H9 (cell line): ENCODE measurements at regions not wholly inside any gene's neighbourhood (a gene's known extent, or its start where the extent isn't known, plus 50 kb on each side); places are given as distances from the start of the nearest gene placed in this dataset.

ENCODE experiments used
- DNase-seq: peaks from one replicate; pipeline ENCODE4 v3.0.0-alpha.2; 2017
- H2AFZ ChIP-seq: one replicate; pipeline ENCODE4 v1.6.1; 2013; ENCODE audit warnings: mild to moderate bottlenecking, low read length, control low read depth, moderate library complexity
- H2AK5ac ChIP-seq: 2 replicates; pipeline ENCODE4 v1.6.1; 2013; ENCODE audit warnings: low read length, control low read depth, mixed read lengths; ENCODE audit not compliant: insufficient read length
- H2BK120ac ChIP-seq: one replicate; pipeline ENCODE4 v1.6.1; 2013; ENCODE audit warnings: low read depth, mild to moderate bottlenecking, low read length, control low read depth, inconsistent platforms; ENCODE audit not compliant: poor library complexity, severe bottlenecking
- H2BK12ac ChIP-seq: 2 replicates; pipeline ENCODE4 v1.6.1; 2013; ENCODE audit warnings: low read length, control low read depth, mixed read lengths, low read depth; ENCODE audit not compliant: insufficient read length
- H2BK15ac ChIP-seq: 2 replicates; pipeline ENCODE4 v1.6.1; 2013; ENCODE audit warnings: low read depth, low read length, control low read depth
- H2BK20ac ChIP-seq: one replicate; pipeline ENCODE4 v1.6.1; 2013; ENCODE audit warnings: low read depth, mild to moderate bottlenecking, low read length, control low read depth, inconsistent platforms; ENCODE audit not compliant: poor library complexity, severe bottlenecking
- H2BK5ac ChIP-seq: 2 replicates; pipeline ENCODE4 v1.6.1; 2013; ENCODE audit warnings: low read length, control low read depth, mixed read lengths; ENCODE audit not compliant: insufficient read length
- H3K14ac ChIP-seq: 2 replicates; pipeline ENCODE4 v1.6.1; 2013; ENCODE audit warnings: low read length, control low read depth; ENCODE audit not compliant: insufficient read depth
- H3K18ac ChIP-seq: 2 replicates; pipeline ENCODE4 v1.6.1; 2013; ENCODE audit warnings: low read depth, mild to moderate bottlenecking, mixed read lengths, low read length, control low read depth; ENCODE audit not compliant: insufficient read length
- H3K23ac ChIP-seq: 2 replicates; pipeline ENCODE4 v1.6.1; 2013; ENCODE audit warnings: low read length, control low read depth, mixed read lengths, low read depth; ENCODE audit not compliant: insufficient read length
- H3K23me2 ChIP-seq: 2 replicates; pipeline ENCODE4 v1.6.1; 2013; ENCODE audit warnings: low read depth, mild to moderate bottlenecking, mixed read lengths, low read length, control low read depth; ENCODE audit not compliant: insufficient read length, poor library complexity, severe bottlenecking
- H3K27ac ChIP-seq: 2 replicates; pipeline ENCODE4 v1.5.1; 2013; ENCODE audit warnings: low read length, control low read depth, mixed read lengths, low read depth; ENCODE audit not compliant: insufficient read length
- H3K27me3 ChIP-seq: 2 replicates; pipeline ENCODE4 v1.6.1; 2013; ENCODE audit warnings: low read length, control low read depth, inconsistent platforms; ENCODE audit not compliant: insufficient read depth
- H3K4ac ChIP-seq: 2 replicates; pipeline ENCODE4 v1.6.1; 2013; ENCODE audit warnings: low read depth, mild to moderate bottlenecking, control low read depth, inconsistent platforms, low read length, moderate library complexity
- H3K4me1 ChIP-seq: 2 replicates; pipeline ENCODE4 v1.6.1; 2013; ENCODE audit warnings: low read length, control low read depth, inconsistent platforms; ENCODE audit not compliant: insufficient read depth
- H3K4me2 ChIP-seq: 2 replicates; pipeline ENCODE4 v1.6.1; 2013; ENCODE audit warnings: low read length, control low read depth, mixed read lengths; ENCODE audit not compliant: insufficient read length, insufficient read depth
- H3K56ac ChIP-seq: 2 replicates; pipeline ENCODE4 v1.6.1; 2013; ENCODE audit warnings: low read depth, mild to moderate bottlenecking, mixed read lengths, low read length, control low read depth; ENCODE audit not compliant: insufficient read length
- H3K79me1 ChIP-seq: 2 replicates; pipeline ENCODE4 v1.6.1; 2013; ENCODE audit warnings: low read depth, mild to moderate bottlenecking, moderate library complexity, low read length, control low read depth, inconsistent platforms; ENCODE audit not compliant: insufficient read depth, poor library complexity, severe bottlenecking
- H3K79me2 ChIP-seq: 2 replicates; pipeline ENCODE4 v1.6.1; 2013; ENCODE audit warnings: low read length, control low read depth, inconsistent platforms; ENCODE audit not compliant: insufficient read depth
- H3K9ac ChIP-seq: 2 replicates; pipeline ENCODE4 v1.6.1; 2013; ENCODE audit warnings: low read length, control low read depth, mixed read lengths; ENCODE audit not compliant: insufficient read length; ENCODE audit errors: extremely low read depth
- H3K9me3 ChIP-seq: one replicate; pipeline ENCODE4 v1.6.1; 2013; ENCODE audit warnings: low read depth, low read length, inconsistent platforms; ENCODE audit not compliant: control insufficient read depth
- H3T11ph ChIP-seq: one replicate; pipeline ENCODE4 v1.6.1; 2013; ENCODE audit warnings: mild to moderate bottlenecking, low read length, control low read depth, inconsistent platforms
- H4K20me1 ChIP-seq: one replicate; pipeline ENCODE4 v1.6.1; 2013; ENCODE audit not compliant: control insufficient read depth, insufficient read length, insufficient read depth
- H4K5ac ChIP-seq: 2 replicates; pipeline ENCODE4 v1.6.1; 2013; ENCODE audit warnings: low read depth, mild to moderate bottlenecking, mixed read lengths, low read length, control low read depth; ENCODE audit not compliant: insufficient read length
- H4K8ac ChIP-seq: replicated peaks from 2 replicates; pipeline ENCODE4 v1.6.1; 2013; ENCODE audit warnings: low read length, control low read depth, mixed read lengths, low read depth; ENCODE audit not compliant: insufficient read length
- H4K91ac ChIP-seq: 2 replicates; pipeline ENCODE4 v1.6.1; 2013; ENCODE audit warnings: low read depth, mild to moderate bottlenecking, moderate library complexity, mixed read lengths, low read length, control low read depth; ENCODE audit not compliant: insufficient read length
- H3K27ac Mint-ChIP-seq, 3 experiments: 2 replicates in 2 of 3; 3 replicates in 1 of 3; pipeline ENCODE4 v1.8.0; 2020 to 2021; ENCODE audit warnings: mixed read lengths in 3 of 3, mild to moderate bottlenecking in 1 of 3, moderate library complexity in 1 of 3
- H3K27me3 Mint-ChIP-seq: 2 replicates; pipeline ENCODE4 v1.8.0; 2021; ENCODE audit warnings: low read depth, mild to moderate bottlenecking, moderate library complexity, mixed read lengths
- H3K36me3 Mint-ChIP-seq, 3 experiments: 2 replicates in 2 of 3; 3 replicates in 1 of 3; pipeline ENCODE4 v1.8.0; 2020 to 2021; ENCODE audit warnings: low read depth in 3 of 3, mixed read lengths in 3 of 3; ENCODE audit not compliant: insufficient read depth in 1 of 3
- H3K4me1 Mint-ChIP-seq, 2 experiments: 2 replicates each; pipeline ENCODE4 v1.8.0; 2020; ENCODE audit warnings: mixed read lengths in 2 of 2
- H3K4me3 Mint-ChIP-seq, 2 experiments: 2 replicates in 1 of 2; 3 replicates in 1 of 2; pipeline ENCODE4 v1.8.0; 2020 to 2021; ENCODE audit warnings: mild to moderate bottlenecking in 2 of 2, mixed read lengths in 2 of 2, moderate library complexity in 1 of 2
- H3K9me3 Mint-ChIP-seq, 2 experiments: 2 replicates in 1 of 2; 3 replicates in 1 of 2; pipeline ENCODE4 v1.8.0; 2020; ENCODE audit warnings: mild to moderate bottlenecking in 2 of 2, mixed read lengths in 2 of 2, moderate library complexity in 1 of 2
- CTCF ChIP-seq: fragments of 200-600 bp; sonication (generic); conservative IDR thresholded peaks from 3 replicates; pipeline ENCODE4 v1.8.0; 2021; ENCODE audit warnings: antibody characterized with exemption, mild to moderate bottlenecking
- WGBS: extraction: QIAGEN DNeasy Blood & Tissue Kit; methylation state at CpG from one replicate; pipeline ENCODE4 v1.1.7; 2013; ENCODE audit warnings: missing lambda C conversion rate, low lambda C conversion rate, mixed read lengths; ENCODE audit not compliant: insufficient read length; ENCODE audit errors: extremely low coverage; 5-methylcytosine and 5-hydroxymethylcytosine counted together

- no peak overlapping the region for H4K91ac ChIP-seq
- no peak overlapping the region for H3K23ac ChIP-seq
- no peak overlapping the region for H3K14ac ChIP-seq
- Mint-ChIP-seq H3K4me3 (no peak overlapping the region), H3K36me3 (no peaks in the 10 kb centered on the region), H3K27ac (no peak overlapping the region), H3K27me3 (no peaks in the 10 kb centered on the region), H3K4me1 (peaks cover 3 to 4% of the 10 kb centered on the region in 2 experiments; a peak in 2 of 4 replicates), H3K9me3 (no peaks in the 10 kb centered on the region)
- H3T11ph ChIP-seq: no peak overlapping the region
- no peaks in the 10 kb centered on the region for H3K79me2 ChIP-seq
- H2BK120ac ChIP-seq: no peak overlapping the region
- no peak overlapping the region for H2AFZ ChIP-seq
- H4K8ac ChIP-seq: no peak overlapping the region
- H3K23me2 ChIP-seq: no peaks in the 10 kb centered on the region
- no peak overlapping the region for H2BK5ac ChIP-seq
- no peaks in the 10 kb centered on the region for H3K4me1 ChIP-seq
- no peak overlapping the region for H4K5ac ChIP-seq
- H2AK5ac ChIP-seq: no peak overlapping the region
- H3K79me1 ChIP-seq: no peaks in the 10 kb centered on the region
- no peak for TF ChIP-seq CTCF
- no peak overlapping the region for H3K18ac ChIP-seq
- no peak overlapping the region for H2BK15ac ChIP-seq
- H3K9me3 ChIP-seq: no peaks in the 10 kb centered on the region
- no peak overlapping the region for H2BK12ac ChIP-seq
- DNase-seq: no peak
- no peaks in the 10 kb centered on the region for H4K20me1 ChIP-seq
- no peak overlapping the region for H2BK20ac ChIP-seq
- no peak overlapping the region for H3K9ac ChIP-seq
- H3K56ac ChIP-seq: no peak overlapping the region
- H3K4me2 ChIP-seq: no peak overlapping the region
- no peak overlapping the region for H3K27ac ChIP-seq
- no peaks in the 10 kb centered on the region for H3K27me3 ChIP-seq
- H3K4ac ChIP-seq: no peak overlapping the region
- no CpG with 5 or more reads among the region's 3 CpGs for WGBS
Measured at GRCh38 chr6:104521176-104521575, 338.5 kb downstream of the HACE1 start.
